Occipital lobe (tissue), 1 donor: ENCODE measurements at regions not wholly inside any gene's neighbourhood (a gene's known extent, or its start where the extent isn't known, plus 50 kb on each side); places are given as distances from the start of the nearest gene placed in this dataset.
"Not testable (repeated sequence)": the region's sequence is repeated elsewhere in the genome, so short reads cannot be mapped to it uniquely, and the experiment has no call there.

Experiments
- DNase-seq: peaks from one replicate; lab custom pipeline; 2025; lab: John Stamatoyannopoulos, UW

DNA sequence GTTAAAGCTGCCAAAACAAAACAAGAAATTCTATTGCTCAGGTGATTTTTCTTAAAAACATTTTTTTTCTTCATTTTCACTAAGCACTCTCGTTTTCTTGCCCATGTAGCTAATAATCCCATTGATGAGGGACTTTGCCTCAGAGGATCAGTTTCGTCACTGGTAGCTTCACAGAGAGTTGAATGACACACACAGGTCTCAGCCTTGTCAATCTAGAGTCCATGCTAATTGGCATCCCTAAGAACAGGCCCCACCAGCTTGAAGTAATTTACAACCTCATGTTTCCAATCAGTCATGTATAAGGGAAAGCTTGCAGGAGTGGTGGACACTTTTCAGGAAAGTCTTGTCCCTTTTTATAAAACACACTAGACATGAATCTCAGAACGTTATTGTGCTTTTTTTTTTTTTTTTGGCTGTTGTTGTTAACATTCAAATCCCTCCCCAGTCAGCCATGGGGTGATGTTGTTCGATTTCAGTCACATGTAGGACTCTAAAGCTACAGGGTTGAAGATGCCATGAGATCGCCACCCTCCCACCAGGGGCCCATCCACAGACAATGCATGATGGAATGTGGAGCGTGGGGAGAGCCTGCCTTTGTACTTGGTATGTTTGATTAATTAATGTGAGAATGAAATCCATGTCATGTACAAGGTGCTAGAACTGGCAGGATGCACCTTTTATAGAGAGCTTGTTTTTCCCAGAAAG lies 232.4 kb upstream of the FZD8 start:
- DNase-seq: no peak

DNA sequence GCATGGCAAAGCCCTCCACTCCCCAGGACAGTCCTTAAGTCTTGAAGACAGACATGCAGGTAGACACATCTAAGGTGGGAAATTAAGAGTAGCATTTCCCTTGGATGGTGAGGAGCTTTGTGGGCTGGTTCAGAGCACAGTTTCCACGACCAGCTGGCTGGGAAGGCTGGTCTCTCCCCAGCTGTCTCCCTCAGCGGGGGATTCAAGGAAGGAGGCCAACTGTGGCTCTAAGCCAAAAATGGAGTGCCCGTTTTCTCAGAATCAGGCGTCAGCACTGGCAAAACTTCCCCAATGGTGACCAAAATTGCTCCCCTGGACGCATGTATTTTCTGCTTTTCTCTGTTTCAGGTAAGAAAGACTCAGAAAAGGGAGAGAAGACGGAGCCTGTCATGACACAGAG lies 230.6 kb upstream of the FZD8 start:
- DNase-seq: no peak

DNA sequence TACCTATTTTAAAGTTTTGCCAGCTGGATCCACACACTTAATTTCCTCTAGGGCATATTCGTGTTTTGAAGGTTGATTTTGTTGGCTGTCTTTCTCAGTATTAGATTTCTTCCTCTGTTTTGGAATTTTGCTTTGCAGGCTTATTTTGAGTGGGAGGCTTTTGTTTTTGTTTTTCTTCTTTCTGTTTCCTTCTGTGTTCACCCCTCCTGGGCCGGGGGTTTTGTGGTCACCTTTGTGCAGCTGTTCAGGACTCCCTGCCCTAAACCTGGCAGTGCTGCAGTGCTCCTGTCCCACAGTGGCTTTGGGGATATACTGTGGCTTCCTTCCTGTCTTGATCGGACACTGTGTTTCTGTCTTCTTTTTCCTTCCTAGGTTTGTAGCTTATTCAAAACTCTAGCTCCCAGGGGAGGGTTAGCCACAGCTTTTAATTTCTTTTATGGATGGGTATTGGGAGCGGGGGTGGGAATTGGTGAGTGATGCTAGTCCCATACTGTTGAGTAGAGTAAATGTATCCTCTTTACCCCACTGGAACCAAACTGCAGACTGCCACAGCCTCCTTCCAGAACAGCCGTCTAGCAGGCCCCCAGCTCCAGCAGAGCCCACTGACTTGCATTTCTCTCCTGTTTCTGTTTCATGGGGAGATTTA lies 228.7 kb upstream of the FZD8 start:
- no peak for DNase-seq

DNA sequence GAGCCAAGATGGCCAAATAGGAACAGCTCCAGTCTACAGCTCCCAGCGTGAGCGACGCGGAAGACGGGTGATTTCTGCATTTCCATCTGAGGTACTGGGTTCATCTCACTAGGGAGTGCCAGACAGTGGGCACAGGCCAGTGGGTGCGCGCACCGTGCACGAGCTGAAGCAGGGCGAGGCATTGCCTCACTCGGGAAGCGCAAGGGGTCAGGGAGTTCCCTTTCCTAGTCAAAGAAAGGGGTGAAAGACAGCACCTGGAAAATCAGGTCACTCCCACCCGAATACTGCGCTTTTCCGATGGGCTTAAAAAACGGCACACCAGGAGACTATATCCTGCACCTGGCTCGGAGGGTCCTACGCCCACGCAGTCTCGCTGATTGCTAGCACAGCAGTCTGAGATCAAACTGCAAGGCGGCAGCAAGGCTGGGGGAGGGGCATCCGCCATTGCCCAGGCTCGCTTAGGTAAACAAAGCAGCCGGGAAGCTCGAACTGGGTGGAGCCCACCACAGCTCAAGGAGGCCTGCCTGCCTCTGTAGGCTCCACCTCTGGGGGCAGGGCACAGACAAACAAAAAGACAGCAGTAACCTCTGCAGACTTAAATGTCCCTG lies 216.7 kb upstream of the FZD8 start:
- DNase-seq: not testable (repeated sequence)

DNA sequence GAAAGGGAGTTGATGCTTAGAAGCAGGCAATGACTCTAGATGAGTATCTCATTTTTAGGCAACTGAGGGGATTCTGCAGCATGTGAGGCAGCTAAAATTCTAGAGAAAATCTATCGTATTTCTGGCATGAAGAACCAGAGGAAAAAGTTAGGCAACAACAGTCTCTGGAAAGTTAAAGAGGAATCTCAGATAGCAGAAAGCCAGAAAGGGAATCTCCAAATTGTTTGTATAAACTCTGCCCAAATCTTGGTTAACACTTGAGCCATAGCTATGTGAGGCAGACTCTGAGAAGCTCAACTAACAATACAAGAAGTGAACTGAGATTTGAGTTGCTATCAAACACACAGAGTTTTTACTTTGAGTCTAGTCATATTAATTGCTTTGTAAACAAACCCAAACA lies 215.8 kb upstream of the FZD8 start:
- no peak for DNase-seq

DNA sequence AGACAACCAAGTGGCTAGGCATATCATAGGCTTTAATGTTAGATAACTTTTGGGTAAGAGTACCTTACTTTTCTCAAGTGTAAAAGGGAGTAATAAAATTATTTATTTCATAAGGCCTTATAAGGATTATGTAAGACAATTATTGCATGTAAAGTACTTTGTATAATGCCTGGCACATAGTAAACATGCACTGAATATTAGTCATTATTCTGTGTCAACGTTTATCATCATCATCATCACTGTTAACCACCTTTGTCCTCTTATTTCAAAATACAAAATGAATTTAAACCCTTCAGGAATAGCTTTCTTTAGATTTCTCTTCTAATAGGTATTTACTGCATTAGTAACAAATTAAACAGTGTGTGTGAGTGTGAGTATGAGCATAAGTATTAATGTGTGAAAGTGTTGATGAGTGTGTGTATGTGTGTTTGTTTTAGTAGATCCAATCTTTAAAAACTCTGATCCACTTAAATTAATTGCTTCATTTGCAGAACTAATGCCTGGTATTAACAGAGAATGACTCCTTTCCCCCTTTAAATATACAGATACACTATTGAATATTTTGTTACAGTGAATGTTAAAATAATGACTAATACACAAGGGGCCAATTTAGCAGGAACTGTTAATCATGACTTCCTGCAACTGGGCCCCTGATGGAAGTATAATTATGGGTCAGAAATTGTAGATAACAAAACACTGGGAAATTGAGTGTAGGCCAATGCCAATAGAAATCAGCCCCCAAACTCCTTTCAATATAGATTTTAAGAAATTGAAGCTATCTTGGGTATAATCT lies 213.3 kb upstream of the FZD8 start:
- no peak for DNase-seq

DNA sequence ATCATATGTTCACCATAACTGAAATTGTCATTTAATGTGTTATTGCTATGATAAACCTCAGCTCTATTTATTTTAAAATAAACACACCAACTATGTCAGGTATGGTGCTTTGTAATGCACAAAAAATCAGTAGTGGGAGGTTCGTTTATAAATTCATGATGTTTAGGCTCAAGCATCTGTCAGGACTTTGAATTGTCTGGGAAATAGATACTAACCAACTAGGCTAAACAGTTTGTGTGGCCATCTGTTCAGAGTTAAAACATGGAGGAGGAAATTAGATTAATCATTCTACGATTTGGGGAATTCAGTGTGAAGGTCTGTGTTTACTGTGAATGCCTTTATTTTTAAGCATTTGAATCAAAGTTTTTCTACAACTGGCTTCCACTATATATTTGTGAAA lies 212.6 kb upstream of the FZD8 start:
- DNase-seq: no peak

DNA sequence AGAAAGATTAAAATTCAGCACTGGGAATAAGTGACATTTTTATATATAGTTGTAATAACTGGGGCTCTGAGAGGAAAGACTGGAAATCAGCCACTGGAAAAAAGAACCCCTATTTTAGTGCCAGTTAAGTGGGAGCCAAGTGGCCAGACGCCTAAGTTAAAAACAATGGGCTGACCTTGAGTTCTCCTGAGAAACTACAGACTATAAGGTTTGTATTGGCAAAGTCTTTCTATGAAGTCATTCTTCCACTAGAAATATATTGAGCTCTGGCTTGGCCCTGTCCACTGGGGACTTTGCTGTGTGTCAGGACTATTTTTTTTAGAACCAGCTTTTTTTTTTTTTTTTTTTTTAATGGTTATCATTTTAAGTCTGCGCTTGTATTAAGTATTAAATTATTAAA lies 210.6 kb upstream of the FZD8 start:
- DNase-seq: no peak

DNA sequence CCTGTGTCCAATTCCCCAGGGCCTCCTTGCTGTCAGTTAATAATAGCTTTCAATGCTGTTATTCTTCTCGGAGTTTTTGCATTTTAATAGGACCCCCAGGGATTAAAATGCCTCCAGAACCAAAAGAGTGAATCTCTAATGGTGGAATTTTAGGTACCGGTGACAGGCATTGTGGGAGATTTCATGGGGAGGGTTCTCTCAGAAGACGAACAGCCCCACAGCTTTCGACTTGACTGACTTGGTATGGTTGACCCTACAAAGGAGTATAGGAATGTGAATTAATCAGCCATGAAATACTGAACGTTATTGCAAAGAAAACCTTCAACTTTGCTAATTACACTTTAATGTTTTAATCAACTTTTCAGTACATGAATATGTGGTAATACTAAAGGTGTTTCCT lies 206.3 kb upstream of the FZD8 start:
- DNase-seq: no peak

DNA sequence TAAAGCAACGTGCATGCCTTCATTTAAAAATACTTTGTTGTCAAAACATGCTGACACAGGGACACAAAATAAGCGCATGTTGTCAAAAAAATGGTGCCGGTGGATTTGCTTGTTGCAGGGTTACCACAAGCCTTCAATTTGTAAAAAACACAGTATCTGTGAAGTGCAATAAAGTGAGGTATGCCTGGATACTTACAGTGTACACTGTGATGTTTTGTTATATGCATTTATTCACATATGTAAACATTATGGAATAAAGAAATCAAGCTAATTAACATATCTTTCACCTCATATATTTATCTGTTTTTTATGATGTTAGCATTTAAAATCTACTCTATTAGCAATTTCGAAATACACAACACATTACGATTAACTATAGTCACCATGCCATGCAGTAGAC lies 202.6 kb upstream of the FZD8 start:
- DNase-seq: no peak

DNA sequence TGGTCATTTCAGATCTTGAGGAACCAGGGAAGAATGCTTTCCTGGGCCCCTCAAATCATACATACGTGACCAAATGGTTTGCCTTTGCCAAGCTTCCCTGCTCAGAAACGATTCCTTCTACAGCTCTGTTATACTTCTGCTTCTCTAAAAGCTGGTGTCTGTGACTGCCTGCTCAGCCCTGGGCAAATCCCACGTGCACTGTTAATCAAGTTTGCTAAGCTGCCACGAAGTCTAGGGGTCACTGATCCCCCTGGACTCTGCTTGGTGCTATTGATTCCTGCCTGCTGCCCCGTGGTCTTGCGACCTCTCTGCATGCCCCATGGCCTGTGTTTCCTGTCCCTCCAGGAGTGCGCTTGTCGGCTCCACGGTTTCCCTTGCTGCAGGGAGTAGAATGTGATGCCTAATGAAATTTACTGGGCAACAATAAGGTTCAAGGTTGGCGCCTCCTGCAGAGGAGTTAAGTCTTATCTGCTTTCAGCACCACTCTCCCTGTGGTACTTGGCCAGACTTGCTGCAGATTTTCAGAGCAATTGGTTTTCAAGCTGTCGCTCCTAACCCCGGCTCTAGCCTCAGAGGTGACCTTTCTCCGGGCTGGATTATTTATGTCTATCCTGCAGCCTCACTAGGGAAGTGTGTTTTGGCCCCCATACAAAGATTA lies 201.6 kb upstream of the FZD8 start:
- no peak for DNase-seq

DNA sequence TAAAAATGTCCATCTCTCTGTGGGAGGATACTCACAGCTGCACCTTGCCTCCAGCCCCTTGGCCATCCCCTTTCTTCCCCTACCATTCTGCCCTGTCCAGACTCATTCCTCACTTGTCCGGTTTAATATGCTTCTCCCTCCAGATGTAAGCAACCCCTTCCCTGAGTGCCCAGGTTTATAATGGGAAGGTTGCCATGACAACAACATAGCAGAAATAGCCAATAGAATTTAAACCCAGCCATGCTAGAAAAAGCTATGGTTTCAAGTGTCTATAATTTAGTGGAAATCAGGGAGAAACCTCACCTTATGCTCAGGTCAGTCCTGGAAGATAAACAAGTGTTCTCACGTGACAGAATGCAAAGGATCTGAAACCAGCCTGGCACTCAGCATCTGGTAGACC lies 196.0 kb upstream of the FZD8 start:
- DNase-seq: no peak

DNA sequence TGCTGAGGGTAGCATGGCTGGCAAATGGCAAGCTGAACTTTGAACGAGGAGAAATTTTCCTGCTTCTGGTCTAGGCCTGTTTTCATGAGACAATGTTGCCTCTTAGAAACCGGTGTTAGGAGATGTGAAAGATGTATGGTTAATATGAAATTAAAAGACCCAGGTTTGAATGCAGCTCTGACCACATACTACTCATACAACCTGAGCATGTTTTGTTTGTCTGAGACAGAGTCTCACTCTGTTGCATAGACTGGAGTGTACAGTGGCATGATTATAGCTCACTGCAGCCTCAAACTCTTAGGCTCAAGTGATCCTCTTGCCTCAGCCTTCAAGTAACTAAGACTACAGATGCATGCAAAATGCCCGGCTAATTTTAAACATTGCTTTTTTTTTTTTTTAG lies 193.4 kb upstream of the FZD8 start:
- DNase-seq: no peak

DNA sequence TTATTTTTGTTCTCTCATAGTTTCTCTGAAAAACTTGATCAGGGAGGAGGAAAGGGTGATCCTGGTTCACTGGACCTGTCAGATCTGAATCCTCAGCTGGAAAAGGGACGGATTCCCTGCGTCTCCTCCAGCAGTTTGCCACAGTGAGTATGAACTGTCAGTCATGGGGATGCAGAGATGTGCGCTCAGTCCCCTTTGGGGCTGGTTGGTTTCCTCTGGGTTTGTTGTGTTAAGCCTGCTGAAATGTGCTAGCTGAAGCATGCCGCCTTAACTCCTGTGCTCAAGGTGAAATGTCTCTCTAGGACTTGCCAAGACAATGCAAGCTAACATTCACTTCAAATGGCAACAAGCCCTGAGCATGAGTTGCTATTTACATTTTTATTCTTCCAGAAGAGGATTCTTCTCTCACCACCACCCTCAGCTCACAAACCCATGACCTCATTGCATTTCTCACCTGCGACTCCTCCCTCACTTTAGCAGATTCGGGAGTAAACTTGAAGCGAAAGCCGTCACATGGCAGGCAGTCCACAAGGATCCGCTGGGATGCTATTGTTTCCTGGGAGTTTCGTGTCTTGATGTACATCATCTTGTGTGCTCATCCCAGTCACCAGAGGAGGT lies 192.9 kb upstream of the FZD8 start:
- no peak for DNase-seq

DNA sequence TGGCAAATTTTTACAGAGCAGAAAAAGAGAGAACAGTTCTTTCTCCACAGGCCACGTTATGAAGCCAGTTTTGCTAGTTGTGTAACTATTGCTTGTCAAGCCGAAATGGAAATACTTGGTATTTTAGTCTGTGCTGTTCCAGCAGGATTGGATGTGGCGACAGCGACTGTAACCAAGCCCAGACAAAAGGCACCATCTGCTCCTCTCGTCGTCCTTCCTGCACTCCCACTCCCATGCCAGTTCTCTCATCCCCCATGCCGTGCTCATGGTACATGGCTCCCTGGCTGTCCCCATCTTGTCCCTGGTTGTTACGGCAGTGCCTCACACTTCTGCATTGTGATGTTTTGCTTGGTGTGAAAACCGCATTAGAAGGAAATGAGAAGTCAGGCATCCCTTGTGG lies 185.7 kb upstream of the FZD8 start:
- DNase-seq: peak; percentile 40

DNA sequence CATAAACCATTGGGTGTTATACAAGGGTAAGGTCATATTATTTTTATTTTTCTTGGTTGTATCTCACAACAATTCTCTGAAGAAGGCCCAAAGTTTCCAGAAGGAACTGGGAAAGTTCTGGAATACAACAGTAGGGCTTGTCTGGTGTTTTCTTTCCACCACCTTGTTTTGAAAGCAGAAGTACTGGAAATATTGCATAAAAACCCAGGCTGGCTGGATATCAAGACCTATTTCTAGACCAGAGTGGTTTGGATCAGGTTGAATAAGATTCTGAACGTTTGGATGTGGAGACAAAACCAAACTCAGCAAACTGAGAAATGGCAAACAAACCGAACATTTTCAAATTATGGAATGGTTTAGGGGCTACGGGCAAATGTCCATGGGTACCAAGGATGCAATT lies 182.6 kb upstream of the FZD8 start:
- DNase-seq: no peak

DNA sequence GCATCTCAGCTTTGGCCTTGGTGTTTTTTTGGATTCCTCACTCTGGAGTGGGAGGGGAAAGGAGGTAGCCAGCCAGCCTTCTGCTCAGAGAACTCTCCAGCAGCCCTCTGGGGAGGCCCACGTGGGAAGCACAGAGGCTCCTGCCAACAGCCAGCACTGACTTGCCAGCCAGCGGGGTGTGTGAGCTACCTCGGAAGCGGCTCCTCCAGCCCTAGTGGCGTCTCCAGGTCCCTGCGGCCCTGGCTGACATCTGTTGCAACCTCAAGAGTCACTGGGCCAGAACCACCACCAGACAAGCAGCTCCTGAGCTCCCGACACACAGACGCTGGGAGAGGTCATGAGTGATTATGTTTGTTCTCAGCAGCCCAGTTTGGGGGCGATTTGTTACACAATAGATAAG lies 180.2 kb upstream of the FZD8 start:
- DNase-seq: peak; percentile 51

DNA sequence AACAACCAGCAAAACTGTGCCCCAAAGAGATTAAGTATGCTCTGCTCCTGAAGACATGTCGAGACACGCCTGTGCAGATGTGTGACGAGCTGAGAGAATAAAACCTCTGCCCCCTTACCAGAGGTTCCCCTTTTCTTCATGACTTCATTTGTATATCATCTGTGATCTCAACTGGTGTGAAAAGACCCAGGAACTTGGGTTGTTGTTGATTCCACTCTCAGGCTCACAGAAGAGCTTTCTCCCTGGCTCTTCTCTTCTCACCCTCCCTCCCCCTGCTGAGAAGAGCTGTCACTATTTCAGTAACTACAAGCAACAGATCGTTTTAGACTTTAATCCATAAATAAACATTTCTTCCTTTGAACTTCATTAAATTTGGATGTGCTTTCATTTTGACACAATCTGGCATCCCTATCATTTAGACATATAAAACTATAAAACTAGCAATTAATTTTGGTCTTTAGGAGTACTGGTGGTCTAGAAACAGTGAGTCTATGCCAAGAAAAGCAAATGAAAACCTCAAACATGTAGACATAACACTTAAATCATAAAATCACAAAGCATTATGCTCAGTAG lies 179.3 kb upstream of the FZD8 start:
- no peak for DNase-seq

DNA sequence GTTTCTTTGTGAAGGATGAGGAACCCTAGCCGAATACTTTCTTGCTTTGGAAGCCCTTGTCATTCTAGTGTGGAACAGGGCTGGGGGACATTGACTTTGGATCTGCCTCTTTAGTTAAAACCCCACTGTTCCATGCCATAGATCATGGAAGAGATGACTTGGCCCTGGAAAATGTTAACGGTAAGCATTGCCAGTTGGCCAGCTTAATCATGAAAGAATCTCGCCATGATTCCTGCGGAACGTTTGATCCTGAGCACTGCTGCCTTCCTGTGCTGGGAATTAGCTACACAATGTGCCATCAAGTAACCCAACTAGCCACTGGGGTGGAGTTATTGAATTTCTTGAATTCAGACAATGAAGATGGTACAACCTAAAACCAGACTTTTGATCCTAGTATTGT lies 177.6 kb upstream of the FZD8 start:
- no peak for DNase-seq

DNA sequence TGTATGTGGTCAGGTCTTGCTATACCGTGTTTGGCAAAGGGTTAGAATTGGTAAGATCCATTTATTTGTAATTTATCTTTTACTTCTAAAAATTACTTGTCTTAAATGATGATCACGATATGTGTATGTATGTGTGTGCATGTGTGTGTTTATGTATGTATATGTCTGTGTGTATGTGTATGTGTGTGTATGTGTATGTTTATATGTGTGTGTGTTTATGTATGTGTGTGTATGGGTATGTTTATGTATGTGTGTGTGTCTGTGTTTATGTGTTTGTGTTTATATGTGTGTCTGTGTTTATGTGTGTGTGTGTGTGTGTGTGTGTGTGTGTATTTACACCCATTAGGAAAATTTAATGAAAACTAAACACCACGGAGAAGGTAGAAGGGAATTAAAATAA lies 176.9 kb upstream of the FZD8 start:
- no peak for DNase-seq

DNA sequence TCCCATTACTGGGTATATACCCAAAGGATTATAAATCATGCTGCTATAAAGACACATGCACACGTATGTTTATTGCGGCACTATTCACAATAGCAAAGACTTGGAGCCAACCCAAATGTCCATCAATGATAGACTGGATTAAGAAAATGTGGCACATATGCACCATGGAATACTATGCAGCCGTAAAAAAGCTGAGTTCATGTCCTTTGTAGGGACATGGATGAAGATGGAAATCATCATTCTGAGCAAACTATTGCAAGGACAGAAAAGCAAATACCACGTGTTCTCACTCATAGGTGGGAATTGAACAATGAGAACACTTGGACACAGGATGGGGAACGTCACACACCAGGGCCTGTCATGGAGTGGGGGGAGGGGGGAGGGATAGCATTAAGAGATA lies 175.0 kb upstream of the FZD8 start:
- DNase-seq: not testable (repeated sequence)
